Uterus (tissue), 2 donors: ENCODE measurements at regions not wholly inside any gene's neighbourhood (a gene's known extent, or its start where the extent isn't known, plus 50 kb on each side); places are given as distances from the start of the nearest gene placed in this dataset.

ENCODE experiments used
- POLR2A ChIP-seq, 2 donors: fragments of 450-650 bp; IDR thresholded peaks; one replicate each; pipeline ENCODE4 v1.6.1; 2016; ENCODE audit warnings: antibody characterized with exemption in 2 of 2, mild to moderate bottlenecking in 1 of 2, moderate library complexity in 1 of 2
- TF ChIP-seq, protein P1 (sequence below), 4 experiments: fragments of 200-600 bp in 2 of 4; fragments of 450-650 bp in 2 of 4; sonication (generic) in 2 of 4; IDR thresholded peaks; one replicate each; pipeline ENCODE4 v1.5.1; 2016 to 2019; ENCODE audit warnings: antibody characterized with exemption in 4 of 4, mild to moderate bottlenecking in 2 of 4, moderate library complexity in 1 of 4

- TF ChIP-seq, protein P1, sequence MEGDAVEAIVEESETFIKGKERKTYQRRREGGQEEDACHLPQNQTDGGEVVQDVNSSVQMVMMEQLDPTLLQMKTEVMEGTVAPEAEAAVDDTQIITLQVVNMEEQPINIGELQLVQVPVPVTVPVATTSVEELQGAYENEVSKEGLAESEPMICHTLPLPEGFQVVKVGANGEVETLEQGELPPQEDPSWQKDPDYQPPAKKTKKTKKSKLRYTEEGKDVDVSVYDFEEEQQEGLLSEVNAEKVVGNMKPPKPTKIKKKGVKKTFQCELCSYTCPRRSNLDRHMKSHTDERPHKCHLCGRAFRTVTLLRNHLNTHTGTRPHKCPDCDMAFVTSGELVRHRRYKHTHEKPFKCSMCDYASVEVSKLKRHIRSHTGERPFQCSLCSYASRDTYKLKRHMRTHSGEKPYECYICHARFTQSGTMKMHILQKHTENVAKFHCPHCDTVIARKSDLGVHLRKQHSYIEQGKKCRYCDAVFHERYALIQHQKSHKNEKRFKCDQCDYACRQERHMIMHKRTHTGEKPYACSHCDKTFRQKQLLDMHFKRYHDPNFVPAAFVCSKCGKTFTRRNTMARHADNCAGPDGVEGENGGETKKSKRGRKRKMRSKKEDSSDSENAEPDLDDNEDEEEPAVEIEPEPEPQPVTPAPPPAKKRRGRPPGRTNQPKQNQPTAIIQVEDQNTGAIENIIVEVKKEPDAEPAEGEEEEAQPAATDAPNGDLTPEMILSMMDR (IDR thresholded peaks at IDR 0.05): no peak
- no peak for TF ChIP-seq POLR2A (IDR thresholded peaks at IDR 0.05)
These were observed 130.5 kb upstream of the MROH9 start for GRCh38 chr1:170804879-170805278.
